HG02852 (cell line): ENCODE measurements at regions not wholly inside any gene's neighbourhood (a gene's known extent, or its start where the extent isn't known, plus 50 kb on each side); places are given as distances from the start of the nearest gene placed in this dataset.
"Not testable (repeated sequence)": the region's sequence is repeated elsewhere in the genome, so short reads cannot be mapped to it uniquely, and the experiment has no call there.

Experiments used
- ATAC-seq: cut with Tn5 transposase; IDR thresholded peaks from one replicate; pipeline ENCODE4 v1.9.1; 2021; ENCODE audit warnings: mild to moderate bottlenecking, moderate library complexity; ENCODE audit not compliant: unreplicated experiment

DNA sequence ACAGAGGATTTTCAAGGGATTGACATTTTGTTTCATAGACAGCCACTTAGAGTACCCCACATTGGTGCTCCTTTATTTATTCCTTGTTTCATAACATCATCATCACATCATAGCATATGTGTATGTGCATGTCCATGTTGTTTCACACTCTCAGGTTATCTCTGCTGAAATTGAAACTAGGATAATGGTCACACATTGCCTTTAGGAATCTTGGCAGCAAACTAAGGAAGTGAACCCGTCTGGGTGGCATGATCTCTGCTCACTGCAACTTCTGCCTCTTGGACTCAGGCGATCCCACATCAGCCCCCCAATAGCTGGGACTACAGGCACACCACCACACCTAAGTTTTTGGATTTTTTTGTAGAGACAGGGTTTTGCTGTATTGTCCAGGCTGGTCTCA is 234.2 kb upstream of the ANKRD50 start:
- no peak for ATAC-seq

DNA sequence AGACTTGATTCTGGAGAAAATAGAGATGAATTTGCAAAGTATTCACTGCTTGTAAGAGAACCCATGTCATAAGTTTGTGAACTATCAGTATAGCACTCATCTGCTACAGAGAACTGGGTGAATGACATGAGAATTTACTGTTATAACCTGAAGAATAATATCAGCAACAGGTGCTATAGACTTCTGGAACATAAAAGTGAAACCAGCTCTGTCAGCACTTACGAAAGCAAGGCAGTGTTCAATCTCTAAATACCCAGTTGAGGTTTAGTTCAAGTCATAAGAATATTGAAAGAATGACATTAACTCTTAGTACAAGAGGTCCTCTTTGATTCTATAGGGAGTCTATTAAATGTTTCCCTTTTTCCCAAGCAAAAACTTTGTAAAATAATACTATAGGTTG is 232.9 kb upstream of the ANKRD50 start:
- no peak for ATAC-seq

DNA sequence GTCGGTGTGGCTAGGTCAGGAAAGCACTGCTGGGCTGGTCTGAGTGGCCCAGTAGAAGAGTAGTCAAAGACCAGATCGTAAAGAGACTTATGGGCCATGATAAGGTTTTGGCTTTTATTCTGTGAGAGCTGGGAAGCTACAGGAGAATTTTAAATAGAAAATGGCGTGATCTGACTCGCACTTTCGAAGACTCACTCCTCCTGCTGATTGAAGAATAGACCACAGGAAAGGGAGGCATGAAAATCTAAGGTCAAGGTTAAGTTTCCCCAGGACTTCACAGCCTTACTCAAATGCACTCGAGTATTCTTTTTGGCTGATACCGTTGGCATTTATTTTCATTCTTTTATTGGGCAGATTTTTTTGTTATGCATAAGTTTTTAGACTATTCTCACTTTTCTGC is 231.4 kb upstream of the ANKRD50 start:
- no peak for ATAC-seq

DNA sequence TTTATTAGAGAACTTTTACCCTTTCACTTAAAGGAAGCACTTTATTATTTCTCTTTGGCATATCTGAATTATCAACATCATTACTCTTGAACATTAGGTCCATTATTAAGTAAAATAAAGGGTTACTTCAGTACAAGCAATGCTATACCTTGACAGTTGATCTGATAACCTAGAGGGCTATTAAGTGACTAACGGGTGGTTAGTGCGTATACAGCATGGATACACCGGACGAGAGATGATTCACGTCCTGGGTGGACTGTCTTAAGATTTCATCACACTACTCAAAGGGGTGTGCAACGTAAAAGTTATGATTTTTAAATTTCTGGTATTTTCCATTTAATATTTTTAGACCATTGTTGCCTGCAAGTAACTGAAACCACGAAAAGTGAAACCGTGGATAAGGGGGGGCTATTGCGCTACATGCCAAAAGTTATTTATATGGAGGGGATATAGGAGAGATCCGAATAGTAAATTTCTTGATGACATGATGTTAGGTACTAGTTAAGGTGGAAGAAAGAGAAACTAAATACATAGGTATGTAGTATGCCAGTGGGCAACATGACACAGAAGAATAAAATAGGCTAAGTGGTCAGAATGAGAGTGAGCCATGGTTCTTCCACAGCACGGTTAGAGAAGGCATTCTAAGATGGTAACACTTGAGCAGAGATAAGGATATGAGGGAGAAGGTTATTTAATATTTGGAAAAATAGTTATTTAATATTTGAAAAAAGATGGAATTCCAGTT is 230.8 kb upstream of the ANKRD50 start:
- no peak for ATAC-seq

DNA sequence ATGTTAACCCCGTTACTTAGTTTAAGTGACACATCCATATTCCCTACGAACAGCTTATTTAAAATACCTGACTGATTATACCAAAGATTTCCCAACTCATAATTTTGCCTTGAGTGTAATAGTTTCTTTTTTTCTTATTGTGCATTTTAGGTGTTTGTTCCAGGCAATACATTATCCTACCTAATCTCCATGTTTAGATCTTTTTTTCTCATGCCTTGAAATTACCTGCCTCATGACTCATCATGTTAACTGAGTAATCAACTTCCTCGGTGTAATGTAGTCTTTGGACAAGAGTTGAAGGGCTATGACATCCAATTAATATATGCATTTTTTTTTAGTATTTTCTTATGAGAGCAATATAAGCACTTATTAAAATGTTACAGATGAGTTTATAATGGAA is 228.7 kb upstream of the ANKRD50 start:
- ATAC-seq = no peak

DNA sequence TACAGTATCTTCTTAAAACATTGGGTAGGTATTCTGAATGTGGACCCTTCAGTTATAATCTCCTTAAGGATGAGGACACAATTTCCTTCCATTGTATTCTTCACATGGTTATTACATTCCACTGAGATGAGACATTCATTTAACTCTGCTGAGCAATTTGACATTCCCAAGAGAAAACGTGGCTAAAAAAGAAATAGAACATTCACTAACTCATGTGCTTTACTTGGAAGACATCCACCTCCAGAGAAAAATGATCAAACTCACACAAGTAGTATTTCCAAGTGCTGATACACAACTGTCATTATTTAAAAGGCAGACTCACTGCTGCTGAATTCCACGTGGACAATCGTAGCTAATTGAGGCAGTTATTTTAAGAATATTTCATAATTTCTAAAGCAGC is 227.9 kb upstream of the ANKRD50 start:
- ATAC-seq = no peak

DNA sequence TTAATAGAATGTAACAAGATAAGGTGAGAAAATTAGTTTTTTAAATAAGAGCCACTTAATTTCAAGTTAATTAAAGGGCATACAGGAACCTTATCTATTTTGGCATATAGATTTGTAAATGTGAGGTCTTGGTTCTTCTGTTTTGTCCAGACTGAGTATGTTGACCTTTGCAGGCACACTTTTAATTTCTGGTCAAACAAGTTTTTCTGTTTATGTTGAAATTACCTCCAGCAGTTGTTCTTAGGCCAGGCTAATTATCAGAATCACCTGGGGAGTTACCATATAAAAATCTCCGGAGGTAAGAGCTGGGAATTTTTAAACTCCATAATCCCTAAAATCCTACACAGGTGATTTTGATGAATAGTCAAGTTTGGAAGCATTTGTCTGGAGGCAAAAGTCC is 227.4 kb upstream of the ANKRD50 start:
- ATAC-seq = no peak

DNA sequence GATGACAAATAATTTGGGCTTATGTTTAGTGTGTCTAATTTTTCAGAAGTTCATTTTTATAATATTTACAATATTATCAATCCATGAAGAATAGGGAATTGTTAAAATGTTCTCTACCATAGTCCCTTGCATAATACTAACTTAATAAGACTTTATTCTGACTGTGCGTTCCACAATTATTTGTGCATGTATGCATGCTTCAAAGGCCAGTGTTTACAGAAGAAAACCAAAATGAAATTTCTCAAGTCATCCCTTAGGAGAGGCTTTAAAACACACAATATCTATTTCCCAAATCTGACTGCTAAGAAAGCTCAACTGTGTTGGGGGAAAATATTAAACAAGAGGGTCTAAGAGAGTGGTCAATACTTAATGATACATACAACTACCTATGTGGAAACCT is 226.3 kb upstream of the ANKRD50 start:
- no peak for ATAC-seq

DNA sequence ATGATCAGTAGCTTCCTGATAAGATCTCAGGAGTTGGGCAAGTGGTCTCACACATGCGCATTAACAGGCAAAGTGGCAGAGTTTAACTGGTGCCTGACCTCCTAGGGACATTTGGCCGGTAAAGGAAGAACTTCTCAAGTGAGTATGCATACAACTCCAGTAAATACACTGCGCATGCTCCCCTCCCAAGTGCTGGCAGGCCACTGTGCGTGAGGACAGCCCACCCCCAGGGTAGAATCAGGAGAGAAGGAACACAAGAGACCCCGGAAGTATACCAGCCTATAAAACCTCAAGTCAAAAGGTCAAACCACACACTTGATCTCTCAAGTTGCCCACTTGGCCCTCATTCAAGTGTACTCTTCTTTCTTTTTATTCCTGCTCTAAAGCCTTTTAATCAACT is 225.5 kb upstream of the ANKRD50 start:
- no peak for ATAC-seq

DNA sequence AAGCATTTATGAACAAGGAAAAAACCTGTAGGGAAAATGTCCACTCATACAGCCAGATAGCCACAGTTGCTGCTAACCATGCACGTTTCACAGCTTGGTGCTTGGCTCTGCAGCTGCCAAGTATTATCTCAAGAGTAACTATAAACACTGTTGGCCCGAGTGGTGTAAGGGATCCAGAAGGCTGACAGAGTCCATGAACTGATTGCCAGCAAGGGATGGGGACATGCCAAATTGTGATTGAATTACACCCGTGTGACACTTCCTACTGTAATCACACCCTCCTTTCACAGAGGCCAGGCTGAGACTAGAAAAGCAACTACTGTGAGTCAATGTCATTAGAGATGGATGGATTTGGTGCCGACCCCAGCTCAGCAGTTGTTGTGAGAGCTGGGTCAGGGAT is 223.9 kb upstream of the ANKRD50 start:
- ATAC-seq = no peak

DNA sequence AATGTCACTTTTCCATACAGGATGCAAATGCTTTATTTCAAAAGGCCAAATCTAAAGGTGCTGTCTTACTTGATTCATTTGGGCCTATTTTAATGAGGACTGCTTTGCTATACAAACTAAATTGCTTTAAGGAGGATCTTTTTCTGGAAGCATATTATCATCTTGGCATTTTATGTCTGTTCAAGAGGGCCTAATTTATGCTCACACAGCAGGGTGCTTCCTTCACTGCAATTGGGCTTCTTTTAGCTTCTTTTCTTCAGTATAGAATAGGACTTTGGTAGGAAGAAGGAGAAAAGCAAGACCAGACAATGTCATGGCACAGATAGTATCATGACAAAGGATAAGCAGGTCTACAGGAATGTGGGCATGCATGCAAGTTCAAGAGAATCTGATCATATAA is 222.4 kb upstream of the ANKRD50 start:
- no peak for ATAC-seq

DNA sequence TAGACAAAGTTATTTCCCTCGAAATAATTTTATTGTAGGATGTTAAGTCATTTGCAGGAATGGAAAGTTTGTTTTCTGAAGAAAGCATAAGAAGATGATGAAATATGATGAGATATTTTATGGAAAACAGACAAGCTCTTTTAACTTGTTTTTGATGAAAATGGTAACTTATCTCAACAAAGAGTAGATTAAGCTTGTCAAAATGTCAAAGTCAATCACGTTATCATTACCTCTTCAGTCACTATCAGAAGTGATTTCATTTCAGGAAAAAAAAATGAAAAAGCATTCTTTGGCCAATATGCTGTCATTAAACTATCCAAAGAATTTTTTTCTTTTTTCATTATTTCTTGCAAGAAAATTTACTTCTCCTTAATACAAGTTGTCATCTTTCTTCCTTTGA is 221.0 kb upstream of the ANKRD50 start:
- ATAC-seq = no peak

DNA sequence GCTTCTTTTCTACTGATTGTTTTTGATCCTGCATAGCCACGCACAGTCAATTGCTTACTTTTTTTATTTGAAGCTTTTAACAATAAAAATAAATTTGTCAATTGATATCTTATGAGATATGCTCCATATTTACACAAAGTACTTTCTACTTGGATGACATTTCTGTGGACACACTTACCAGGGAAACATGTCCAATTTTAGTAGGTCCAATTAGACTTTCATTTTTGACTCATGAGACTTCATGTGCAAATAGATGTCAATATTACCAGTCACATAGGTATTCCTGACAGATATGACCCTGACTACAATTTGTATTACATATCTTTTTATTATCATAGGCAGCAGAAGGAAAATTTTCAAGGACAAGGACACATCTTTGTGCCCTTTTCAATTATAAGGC is 219.9 kb upstream of the ANKRD50 start:
- no peak for ATAC-seq

DNA sequence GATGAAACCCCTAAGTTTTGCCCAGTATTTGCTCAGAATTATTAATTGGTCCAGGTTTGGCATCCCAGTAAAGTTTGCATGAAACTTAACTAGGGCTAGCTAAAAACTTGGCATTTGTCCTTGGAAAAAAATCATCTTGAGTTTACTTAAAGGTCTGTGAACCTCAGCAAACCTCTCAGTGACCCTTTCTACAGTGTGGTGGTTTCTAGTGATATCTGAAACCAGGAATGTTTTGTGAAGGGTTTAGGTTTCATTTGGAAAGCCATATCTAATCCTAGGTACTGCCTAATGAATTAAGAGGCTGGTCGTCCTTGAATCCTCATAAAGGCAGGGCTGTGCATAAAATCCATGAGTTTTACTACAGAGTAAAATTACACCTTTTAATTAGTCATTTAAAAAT is 218.5 kb upstream of the ANKRD50 start:
- no peak for ATAC-seq

DNA sequence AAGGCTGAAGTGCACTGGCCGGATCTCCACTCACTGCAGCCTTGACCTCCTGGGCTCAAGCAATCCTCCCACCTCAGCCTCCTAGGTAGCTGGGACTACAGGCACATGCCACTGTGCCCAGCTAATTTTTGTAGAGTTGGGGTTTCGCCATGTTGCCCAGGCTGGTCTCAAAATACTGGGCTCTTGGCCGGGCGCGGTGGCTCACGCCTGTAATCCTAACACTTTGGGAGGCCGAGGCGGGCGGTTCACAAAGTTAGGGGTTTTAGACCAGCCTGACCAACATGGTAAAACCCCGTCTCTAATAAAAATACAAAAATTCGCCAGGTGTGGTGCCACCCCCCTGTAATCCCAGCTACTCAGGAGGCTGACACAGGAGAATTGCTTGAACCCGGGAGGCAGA is 210.2 kb upstream of the ANKRD50 start:
- not testable (repeated sequence) for ATAC-seq

DNA sequence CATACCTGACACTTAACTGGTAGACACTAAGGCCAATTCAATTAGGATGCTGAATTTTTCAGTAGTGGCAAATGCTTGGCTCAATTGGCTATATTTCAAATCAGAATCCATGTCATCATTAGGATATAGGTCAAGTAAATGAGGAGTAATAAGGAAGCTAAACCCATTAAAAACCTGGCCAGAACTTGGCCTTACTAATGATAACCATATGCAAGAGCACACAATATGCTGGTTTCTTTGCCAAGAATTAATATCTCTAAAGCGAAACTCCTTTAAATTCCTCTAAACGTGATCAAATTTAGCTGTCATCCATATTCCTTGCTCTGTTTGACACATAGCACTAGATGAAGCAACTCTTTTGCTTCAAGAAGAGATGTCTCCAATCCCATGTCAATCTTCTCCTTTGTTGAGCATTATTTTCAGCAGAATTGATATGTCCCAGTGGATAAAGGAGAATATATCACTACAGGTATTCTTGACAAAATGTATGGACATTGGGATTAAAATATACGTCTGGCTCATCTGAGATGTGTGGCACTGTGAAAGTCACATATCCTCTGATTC is 206.1 kb upstream of the ANKRD50 start:
- ATAC-seq = no peak

DNA sequence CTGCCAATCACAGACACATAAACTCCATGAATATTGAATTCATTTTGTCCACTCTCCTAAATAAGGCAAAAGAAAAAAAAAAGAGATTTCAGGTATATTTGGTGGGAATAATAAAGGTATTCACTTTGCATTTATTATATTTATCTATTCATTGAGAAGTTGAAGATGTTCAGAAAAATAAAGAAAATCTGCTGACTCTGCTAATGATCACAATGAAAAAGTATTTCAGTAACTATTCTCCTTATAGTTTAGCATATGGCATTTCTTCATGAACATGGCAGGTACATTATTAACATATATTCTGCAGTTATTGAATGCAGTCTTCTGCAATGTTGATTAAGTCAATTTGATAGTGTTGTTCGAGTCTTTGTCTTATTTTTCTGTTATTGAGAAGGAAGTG is 202.5 kb upstream of the ANKRD50 start:
- no peak for ATAC-seq

DNA sequence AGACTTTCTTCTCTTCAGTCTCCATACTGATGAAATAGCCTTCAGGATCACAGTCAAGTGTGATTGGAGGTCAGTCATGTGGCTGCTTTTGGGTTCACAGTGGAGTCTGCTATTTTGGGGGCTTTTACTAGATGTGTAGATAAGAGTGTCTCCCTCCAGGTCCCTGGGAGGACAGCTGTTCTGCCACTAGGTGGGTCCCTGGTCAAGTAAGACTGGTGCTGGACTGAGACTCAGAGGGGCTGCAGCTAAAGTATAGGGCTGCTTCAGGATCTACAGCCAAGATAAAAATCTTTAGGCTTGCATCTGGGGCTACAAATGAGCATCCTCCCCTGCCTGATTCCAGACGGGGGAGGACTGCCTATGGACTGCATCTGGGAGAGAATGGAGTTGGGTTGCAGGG is 200.7 kb upstream of the ANKRD50 start:
- ATAC-seq = no peak

DNA sequence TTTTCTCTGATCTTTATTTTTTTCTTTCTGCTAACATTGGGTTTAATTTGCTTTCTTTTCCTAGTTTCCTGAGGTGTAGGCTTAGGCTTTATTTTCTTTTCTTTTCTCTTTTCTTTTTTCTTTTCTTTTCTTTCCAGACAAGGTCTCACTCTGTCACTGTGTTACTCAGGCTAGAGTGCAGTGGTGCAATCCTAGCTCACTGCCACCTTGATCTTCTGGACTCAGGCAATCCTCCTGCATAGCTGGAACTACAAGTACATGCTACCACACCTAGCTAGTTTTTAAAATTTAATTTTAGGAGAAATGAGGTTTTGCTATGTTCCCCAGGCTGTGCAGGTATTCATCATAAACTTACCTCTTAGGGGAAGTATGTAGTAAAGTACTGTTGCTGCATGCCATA is 197.8 kb upstream of the ANKRD50 start:
- ATAC-seq = no peak

DNA sequence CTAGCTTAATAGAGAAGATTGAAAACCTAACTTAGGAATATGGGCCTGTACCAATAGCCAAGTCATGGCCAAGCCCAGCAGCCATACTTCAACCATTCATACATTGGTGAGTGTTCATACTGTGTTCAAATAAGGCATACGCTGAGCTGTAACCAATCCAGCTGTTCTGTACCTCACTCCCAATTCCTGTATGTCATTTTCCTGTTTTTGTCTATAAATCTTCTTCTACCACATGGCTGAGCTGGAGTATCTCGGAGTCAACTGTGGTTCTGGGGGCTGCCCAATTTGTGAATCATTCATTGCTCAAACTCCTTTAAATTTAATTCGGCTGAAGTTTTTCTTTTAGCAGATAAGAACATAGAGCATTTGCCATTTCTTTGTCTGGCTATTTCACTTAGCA is 195.3 kb upstream of the ANKRD50 start:
- ATAC-seq = no peak

DNA sequence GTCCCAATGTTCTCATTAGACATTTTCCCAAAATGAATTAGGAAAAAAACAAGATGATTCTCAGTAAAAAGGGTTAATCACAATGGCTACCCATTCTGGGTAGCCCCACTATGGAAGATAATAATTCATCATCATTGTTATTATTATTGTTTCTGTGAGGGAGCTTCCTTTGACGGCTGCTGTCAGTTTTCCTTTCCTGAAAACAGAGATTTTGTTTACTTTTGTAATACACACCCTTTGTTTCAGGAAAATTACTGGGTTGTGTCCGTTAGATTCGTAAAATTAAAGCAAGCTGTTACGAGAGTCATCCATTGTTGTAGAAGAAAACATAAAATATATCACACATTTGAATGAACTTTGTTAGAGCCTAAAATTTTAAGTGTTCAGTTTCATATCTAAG is 192.9 kb upstream of the ANKRD50 start:
- no peak for ATAC-seq

DNA sequence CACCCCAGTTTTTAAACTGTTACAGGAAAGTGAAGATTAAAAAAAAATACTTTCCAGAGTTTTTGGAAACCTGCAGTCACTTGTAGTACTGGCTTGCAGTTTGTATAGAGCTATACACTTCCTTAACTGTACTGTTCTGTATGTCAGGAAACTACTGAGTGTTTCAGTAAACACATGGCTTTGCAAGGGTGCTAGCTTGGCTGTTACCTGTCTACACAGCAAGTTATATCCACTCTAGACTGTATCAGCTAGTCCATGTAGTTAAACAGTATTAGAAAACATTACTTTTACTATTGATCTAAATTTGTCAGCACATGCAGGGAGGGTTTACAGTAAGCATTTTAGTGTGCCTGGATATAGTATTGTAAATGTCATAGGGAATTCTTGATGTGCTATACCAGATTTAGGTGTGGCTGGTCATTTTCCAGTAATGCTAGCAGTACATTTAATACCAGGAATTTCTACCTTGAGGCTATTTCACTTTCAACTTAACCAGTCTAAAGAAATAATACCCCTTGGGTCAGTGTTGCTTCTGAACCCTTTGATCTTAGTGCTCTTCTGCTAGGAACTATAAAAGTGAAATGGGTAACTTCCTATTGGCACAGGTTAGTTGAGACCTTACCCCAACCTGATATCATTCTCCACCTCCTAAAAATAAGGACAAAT is 192.3 kb upstream of the ANKRD50 start:
- ATAC-seq = no peak
